Sigmoid colon (tissue), 4 donors: ENCODE measurements at regions not wholly inside any gene's neighbourhood (a gene's known extent, or its start where the extent isn't known, plus 50 kb on each side); places are given as distances from the start of the nearest gene placed in this dataset.

Experiments
- EP300 ChIP-seq, 4 donors: sonication (generic); formaldehyde crosslinking; IDR thresholded peaks; one replicate each; pipeline ENCODE4 v1.6.1; 2017; ENCODE audit warnings: antibody characterized with exemption in 4 of 4
- POLR2A ChIP-seq, 2 donors: fragments of 450-650 bp; IDR thresholded peaks; one replicate each; pipeline ENCODE4 v1.6.1; 2016; ENCODE audit warnings: antibody characterized with exemption in 2 of 2, mild to moderate bottlenecking in 2 of 2, moderate library complexity in 2 of 2
- POLR2AphosphoS5 ChIP-seq, 4 donors: sonication (generic); formaldehyde crosslinking; IDR thresholded peaks; one replicate each; pipeline ENCODE4 v1.6.1; 2017; ENCODE audit warnings: antibody characterized with exemption in 4 of 4
- TF ChIP-seq, protein P1 (sequence below), 4 experiments: fragments of 450-650 bp in 3 of 4; fragments of 200-600 bp in 1 of 4; IDR thresholded peaks; one replicate each; pipeline ENCODE4 v1.5.1; 2016 to 2019; ENCODE audit warnings: antibody characterized with exemption in 4 of 4, mild to moderate bottlenecking in 3 of 4, moderate library complexity in 2 of 4

DNA sequence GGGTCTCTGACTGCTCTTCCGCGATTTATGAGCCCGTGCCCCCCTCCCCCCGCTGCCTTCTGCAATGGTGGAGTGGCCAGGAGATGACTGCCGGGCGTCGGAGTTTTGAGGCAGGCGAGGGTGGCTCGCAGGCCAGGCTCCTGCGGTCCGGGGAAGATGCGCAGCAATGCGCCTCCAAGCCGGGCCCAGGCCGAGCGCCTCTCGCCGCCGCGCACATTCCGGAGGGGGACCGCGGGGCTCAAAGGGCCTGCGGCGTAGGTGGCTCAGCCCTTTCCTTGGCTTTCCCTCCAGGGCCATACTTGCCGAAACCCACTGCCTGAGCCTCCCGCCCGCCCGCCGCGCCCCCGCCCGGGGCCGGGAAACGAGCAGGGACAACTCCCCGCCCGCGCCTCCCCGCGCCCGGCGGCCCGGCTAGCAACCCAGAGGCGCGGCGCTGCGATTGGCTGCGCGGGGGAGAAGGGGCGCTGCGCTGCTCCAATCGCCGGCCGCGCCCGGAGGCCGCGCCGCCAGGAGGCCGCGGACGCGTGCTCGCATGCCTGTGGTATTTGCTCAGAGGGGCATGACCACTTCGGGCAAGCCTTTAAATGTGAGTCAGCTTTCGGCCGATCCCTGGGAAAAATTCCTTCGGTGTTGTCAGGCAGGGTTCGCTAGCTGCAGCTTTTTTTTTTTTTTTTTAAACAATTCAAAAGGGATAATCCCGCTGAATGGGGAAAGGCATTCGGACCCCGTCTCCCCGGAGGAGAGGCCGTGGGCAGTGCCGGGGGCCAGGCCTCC, 157.9 kb upstream of the PARP11 start:
- TF ChIP-seq, protein P1, sequence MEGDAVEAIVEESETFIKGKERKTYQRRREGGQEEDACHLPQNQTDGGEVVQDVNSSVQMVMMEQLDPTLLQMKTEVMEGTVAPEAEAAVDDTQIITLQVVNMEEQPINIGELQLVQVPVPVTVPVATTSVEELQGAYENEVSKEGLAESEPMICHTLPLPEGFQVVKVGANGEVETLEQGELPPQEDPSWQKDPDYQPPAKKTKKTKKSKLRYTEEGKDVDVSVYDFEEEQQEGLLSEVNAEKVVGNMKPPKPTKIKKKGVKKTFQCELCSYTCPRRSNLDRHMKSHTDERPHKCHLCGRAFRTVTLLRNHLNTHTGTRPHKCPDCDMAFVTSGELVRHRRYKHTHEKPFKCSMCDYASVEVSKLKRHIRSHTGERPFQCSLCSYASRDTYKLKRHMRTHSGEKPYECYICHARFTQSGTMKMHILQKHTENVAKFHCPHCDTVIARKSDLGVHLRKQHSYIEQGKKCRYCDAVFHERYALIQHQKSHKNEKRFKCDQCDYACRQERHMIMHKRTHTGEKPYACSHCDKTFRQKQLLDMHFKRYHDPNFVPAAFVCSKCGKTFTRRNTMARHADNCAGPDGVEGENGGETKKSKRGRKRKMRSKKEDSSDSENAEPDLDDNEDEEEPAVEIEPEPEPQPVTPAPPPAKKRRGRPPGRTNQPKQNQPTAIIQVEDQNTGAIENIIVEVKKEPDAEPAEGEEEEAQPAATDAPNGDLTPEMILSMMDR (IDR thresholded peaks at IDR 0.05), result peak in 1 of 4 experiments; percentile 17
- TF ChIP-seq EP300 (IDR thresholded peaks at IDR 0.05) (peak in 1 of 4 donors; percentile 31), POLR2AphosphoS5 (IDR thresholded peaks at IDR 0.05) (peak; percentile 30 to 88 (median 66)), POLR2A (IDR thresholded peaks at IDR 0.05) (peak in 1 of 2 donors; percentile 59)
